ENCODE measurements at regions not wholly inside any gene's neighbourhood (a gene's known extent, or its start where the extent isn't known, plus 50 kb on each side); places are given as distances from the start of the nearest gene placed in this dataset.
A peak's percentile ranks its signal among the peaks of the same experiment; 100 is the strongest.

DNA sequence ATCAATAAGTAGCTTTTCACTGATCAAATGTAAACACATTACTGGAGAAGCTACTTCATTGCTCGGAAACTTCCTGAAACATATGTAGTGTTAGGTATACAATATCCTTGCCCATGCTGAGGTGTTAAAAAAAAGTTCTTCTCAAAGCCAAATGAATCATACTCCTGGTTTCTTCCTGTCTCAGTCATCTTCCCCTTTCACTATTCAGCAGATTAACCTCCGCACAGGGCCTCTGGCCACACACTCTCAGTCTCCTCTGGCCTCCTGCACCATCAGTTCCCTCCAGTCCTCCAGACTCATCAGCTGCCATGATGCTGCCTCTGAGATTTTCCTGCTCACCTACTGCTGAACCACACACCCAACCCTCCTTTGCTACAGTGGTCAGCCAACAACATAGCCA is 70.5 kb upstream of the BOC start:
- peaks cover 12% of the 10 kb centered on the region for H3K4me1 ChIP-seq (ENCODE audit: control insufficient read depth, extremely low read depth, insufficient read depth, low read length)
- H3K79me2 ChIP-seq (ENCODE audit: control insufficient read depth, insufficient read depth, low read length): no peaks in the 10 kb centered on the region
- no peak overlapping the region for H3K4me2 ChIP-seq (ENCODE audit: control insufficient read depth, extremely low read depth, insufficient read depth, low read depth, low read length)
- no peaks in the 10 kb centered on the region for H3K9me1 ChIP-seq (ENCODE audit: control insufficient read depth, extremely low read depth, insufficient read depth, low read length)
- H4K20me1 ChIP-seq (ENCODE audit: control insufficient read depth, extremely low read depth, insufficient read depth, low read length): no peaks in the 10 kb centered on the region
- H3K27ac ChIP-seq (ENCODE audit: control insufficient read depth, insufficient read depth, low read length): no peak overlapping the region
- no peak overlapping the region for H3K9ac ChIP-seq (ENCODE audit: control insufficient read depth, extremely low read depth, insufficient read depth, low read length)
- no peaks in the 10 kb centered on the region for H3K27me3 ChIP-seq (ENCODE audit: control insufficient read depth, extremely low read depth, insufficient read depth, low read length)
- dilution Hi-C loops (cut with MboI; ENCODE audit: extremely low pct_ligation_motif_present, low sequenced_read_pairs): no loop called here
- TF ChIP-seq, protein P1, sequence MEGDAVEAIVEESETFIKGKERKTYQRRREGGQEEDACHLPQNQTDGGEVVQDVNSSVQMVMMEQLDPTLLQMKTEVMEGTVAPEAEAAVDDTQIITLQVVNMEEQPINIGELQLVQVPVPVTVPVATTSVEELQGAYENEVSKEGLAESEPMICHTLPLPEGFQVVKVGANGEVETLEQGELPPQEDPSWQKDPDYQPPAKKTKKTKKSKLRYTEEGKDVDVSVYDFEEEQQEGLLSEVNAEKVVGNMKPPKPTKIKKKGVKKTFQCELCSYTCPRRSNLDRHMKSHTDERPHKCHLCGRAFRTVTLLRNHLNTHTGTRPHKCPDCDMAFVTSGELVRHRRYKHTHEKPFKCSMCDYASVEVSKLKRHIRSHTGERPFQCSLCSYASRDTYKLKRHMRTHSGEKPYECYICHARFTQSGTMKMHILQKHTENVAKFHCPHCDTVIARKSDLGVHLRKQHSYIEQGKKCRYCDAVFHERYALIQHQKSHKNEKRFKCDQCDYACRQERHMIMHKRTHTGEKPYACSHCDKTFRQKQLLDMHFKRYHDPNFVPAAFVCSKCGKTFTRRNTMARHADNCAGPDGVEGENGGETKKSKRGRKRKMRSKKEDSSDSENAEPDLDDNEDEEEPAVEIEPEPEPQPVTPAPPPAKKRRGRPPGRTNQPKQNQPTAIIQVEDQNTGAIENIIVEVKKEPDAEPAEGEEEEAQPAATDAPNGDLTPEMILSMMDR (optimal IDR thresholded peaks at IDR 0.05 in 1 of 3, IDR thresholded peaks at IDR 0.05 in 1 of 3, conservative IDR thresholded peaks at IDR 0.05 in 1 of 3; ENCODE audit: extremely low read depth in 1 of 3, insufficient read depth in 2 of 3, low read length in 3 of 3): no peak
- no peak for TF ChIP-seq EZH2 (IDR thresholded peaks at IDR 0.05; ENCODE audit: low read length)
- DNase-seq (ENCODE audit: low read depth, low spot score): no peak
- H3K9me3 ChIP-seq (ENCODE audit: control insufficient read depth, low read depth, low read length): no peaks in the 10 kb centered on the region
- no peak overlapping the region for H3K4me3 ChIP-seq (ENCODE audit: control insufficient read depth in 2 of 3, extremely low read depth in 1 of 3, insufficient read depth in 2 of 3, low read depth in 1 of 3, low read length in 3 of 3)
- H2AFZ ChIP-seq (ENCODE audit: control insufficient read depth, low read length): peak overlapping the region; percentile 25
- H3K36me3 ChIP-seq (ENCODE audit: control insufficient read depth in 2 of 2, extremely low read depth in 1 of 2, insufficient read depth in 2 of 2, low read length in 2 of 2): no peaks in the 10 kb centered on the region
- FAIRE-seq: peak; percentile 88

DNA sequence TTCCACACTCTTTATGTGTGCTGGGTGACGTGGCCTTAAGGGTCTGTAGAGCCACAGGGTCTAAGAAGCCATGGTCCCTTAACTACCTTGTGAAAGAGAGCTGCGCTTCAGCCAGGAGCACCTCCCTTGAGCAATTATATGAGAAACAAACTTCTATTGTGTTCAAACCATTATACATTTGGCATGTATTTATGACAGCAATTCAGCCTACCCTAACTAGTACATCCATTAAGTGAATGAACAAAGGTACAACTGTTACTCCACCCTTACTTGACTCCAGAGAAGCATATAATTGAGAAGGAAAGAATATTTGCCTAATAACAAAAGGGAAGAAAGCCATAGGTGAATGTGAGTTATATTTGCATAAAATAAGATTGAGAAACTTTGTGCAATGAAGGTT is 69.8 kb upstream of the BOC start:
- Histone ChIP-seq H3K9me3 (ENCODE audit: control insufficient read depth, low read depth, low read length) (no peaks in the 10 kb centered on the region), H3K4me1 (ENCODE audit: control insufficient read depth, extremely low read depth, insufficient read depth, low read length) (peaks cover 12% of the 10 kb centered on the region), H3K4me2 (ENCODE audit: control insufficient read depth, extremely low read depth, insufficient read depth, low read depth, low read length) (no peak overlapping the region), H3K36me3 (ENCODE audit: control insufficient read depth in 2 of 2, extremely low read depth in 1 of 2, insufficient read depth in 2 of 2, low read length in 2 of 2) (no peaks in the 10 kb centered on the region), H3K9ac (ENCODE audit: control insufficient read depth, extremely low read depth, insufficient read depth, low read length) (no peak overlapping the region), H4K20me1 (ENCODE audit: control insufficient read depth, extremely low read depth, insufficient read depth, low read length) (no peaks in the 10 kb centered on the region), H3K27ac (ENCODE audit: control insufficient read depth, insufficient read depth, low read length) (no peak overlapping the region), H3K4me3 (ENCODE audit: control insufficient read depth in 2 of 3, extremely low read depth in 1 of 3, insufficient read depth in 2 of 3, low read depth in 1 of 3, low read length in 3 of 3) (no peak overlapping the region), H3K27me3 (ENCODE audit: control insufficient read depth, extremely low read depth, insufficient read depth, low read length) (no peaks in the 10 kb centered on the region), H3K9me1 (ENCODE audit: control insufficient read depth, extremely low read depth, insufficient read depth, low read length) (no peaks in the 10 kb centered on the region), H3K79me2 (ENCODE audit: control insufficient read depth, insufficient read depth, low read length) (no peaks in the 10 kb centered on the region), H2AFZ (ENCODE audit: control insufficient read depth, low read length) (no peak overlapping the region)
- DNase-seq (ENCODE audit: low read depth, low spot score) (no peak), FAIRE-seq (no peak)
- dilution Hi-C loops (cut with MboI; ENCODE audit: extremely low pct_ligation_motif_present, low sequenced_read_pairs): no loop called here
- TF ChIP-seq, protein P1 (optimal IDR thresholded peaks at IDR 0.05 in 1 of 3, IDR thresholded peaks at IDR 0.05 in 1 of 3, conservative IDR thresholded peaks at IDR 0.05 in 1 of 3; ENCODE audit: extremely low read depth in 1 of 3, insufficient read depth in 2 of 3, low read length in 3 of 3): no peak
- no peak for TF ChIP-seq EZH2 (IDR thresholded peaks at IDR 0.05; ENCODE audit: low read length)
